Left lung (tissue), 4 donors: ENCODE measurements at regions not wholly inside any gene's neighbourhood (a gene's known extent, or its start where the extent isn't known, plus 50 kb on each side); places are given as distances from the start of the nearest gene placed in this dataset.
A peak's percentile ranks its signal among the peaks of the same experiment; 100 is the strongest.
"Not testable (repeated sequence)": the region's sequence is repeated elsewhere in the genome, so short reads cannot be mapped to it uniquely, and the experiment has no call there.

Experiments
- ATAC-seq: fragments of 200-7000 bp; cut with Tn5 transposase; one replicate; pipeline ENCODE4 v1.9.1; 2020; ENCODE audit warnings: moderate library complexity
- DNase-seq, 4 donors: peaks; one replicate each; pipeline ENCODE4 v3.0.0-alpha.2; 2013 to 2020
- H3K27ac ChIP-seq, 2 donors: fragments of 200-600 bp; sonication (generic) in 1 of 2; one replicate each; pipeline versions ENCODE4 v1.5.0 to v1.8.0; 2020 to 2021
- H3K27me3 ChIP-seq, 2 donors: fragments of 200-600 bp; sonication (generic) in 1 of 2; one replicate each; pipeline versions ENCODE4 v1.5.0 to v1.8.0; 2020 to 2021
- H3K36me3 ChIP-seq, 2 donors: fragments of 200-600 bp; sonication (generic) in 1 of 2; one replicate each; pipeline versions ENCODE4 v1.5.0 to v1.8.0; 2020 to 2021
- H3K4me1 ChIP-seq, 2 donors: fragments of 200-600 bp; one replicate each; pipeline ENCODE4 v1.8.0; 2021
- H3K4me3 ChIP-seq, 2 donors: fragments of 200-600 bp; sonication (generic) in 1 of 2; one replicate each; pipeline versions ENCODE4 v1.5.0 to v1.8.0; 2020 to 2021; ENCODE audit warnings: mild to moderate bottlenecking in 1 of 2
- H3K9me3 ChIP-seq, 2 donors: fragments of 200-600 bp; sonication (generic) in 1 of 2; one replicate each; pipeline versions ENCODE4 v1.5.0 to v1.8.0; 2020 to 2021
- intact Hi-C, 2 donors: fragments of 100-400 bp; cut with DNase I; formaldehyde crosslinking; loops; one replicate each; pipeline versions ENCODE4 v1.11.2 to v1.14.2; 2022
- TF ChIP-seq, protein P1 (sequence below), 2 donors: fragments of 200-600 bp; sonication (generic) in 1 of 2; IDR thresholded peaks; one replicate each; pipeline versions ENCODE4 v1.5.0 to v1.8.0; 2021; ENCODE audit warnings: antibody characterized with exemption in 2 of 2
- donor health status: DM: no; HTN: yes; CAD: no.
- donor health status: DM: no; HTN: no; CAD: no.

DNA sequence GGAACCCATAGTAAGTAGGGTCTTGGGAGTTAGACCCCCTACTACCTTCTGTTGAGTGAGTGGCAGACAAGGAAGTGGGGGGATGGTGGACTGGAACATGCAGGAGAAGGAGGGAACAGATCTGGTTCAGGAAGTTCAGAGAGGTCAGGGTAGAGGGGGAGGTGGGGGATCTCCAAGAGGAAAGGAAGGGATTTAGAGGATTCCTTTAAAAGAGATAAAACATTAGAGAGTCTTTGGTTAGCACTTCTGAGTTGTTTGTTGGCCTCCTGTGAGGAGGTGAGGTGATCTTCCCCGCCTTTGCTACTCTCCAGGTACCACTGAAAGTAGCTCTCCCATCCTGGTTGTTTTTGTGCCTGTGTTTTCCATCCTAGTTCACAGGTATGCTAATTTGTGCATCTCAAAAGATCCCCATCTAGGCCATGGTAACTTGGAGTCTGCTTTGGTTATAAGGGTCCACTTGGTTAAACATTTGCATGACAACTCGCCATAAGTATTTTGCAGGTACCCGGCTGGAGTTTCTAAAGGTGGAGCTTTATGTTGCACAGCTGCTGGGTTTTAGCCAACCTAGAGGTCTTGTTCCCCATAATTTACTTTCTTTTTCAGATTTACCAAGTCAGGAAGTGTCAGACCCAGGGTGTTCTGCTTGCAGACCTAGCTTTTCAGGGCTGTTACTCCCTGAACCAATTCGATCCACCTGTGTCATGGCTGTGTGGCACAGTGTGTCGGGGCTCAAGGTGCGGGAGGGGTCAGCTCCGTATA lies 79.3 kb upstream of the SORL1 start:
- TF ChIP-seq, protein P1, sequence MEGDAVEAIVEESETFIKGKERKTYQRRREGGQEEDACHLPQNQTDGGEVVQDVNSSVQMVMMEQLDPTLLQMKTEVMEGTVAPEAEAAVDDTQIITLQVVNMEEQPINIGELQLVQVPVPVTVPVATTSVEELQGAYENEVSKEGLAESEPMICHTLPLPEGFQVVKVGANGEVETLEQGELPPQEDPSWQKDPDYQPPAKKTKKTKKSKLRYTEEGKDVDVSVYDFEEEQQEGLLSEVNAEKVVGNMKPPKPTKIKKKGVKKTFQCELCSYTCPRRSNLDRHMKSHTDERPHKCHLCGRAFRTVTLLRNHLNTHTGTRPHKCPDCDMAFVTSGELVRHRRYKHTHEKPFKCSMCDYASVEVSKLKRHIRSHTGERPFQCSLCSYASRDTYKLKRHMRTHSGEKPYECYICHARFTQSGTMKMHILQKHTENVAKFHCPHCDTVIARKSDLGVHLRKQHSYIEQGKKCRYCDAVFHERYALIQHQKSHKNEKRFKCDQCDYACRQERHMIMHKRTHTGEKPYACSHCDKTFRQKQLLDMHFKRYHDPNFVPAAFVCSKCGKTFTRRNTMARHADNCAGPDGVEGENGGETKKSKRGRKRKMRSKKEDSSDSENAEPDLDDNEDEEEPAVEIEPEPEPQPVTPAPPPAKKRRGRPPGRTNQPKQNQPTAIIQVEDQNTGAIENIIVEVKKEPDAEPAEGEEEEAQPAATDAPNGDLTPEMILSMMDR (IDR thresholded peaks at IDR 0.05) = no peak
- Histone ChIP-seq H3K36me3 (no peaks in the 10 kb centered on the region), H3K4me1 (peaks cover 0 to 9% of the 10 kb centered on the region in 2 donors), H3K9me3 (no peaks in the 10 kb centered on the region), H3K27ac (no peak overlapping the region), H3K4me3 (no peak overlapping the region), H3K27me3 (no peaks in the 10 kb centered on the region)
- DNase-seq = no peak
- intact Hi-C loops = no loop called here
- no peak for ATAC-seq

DNA sequence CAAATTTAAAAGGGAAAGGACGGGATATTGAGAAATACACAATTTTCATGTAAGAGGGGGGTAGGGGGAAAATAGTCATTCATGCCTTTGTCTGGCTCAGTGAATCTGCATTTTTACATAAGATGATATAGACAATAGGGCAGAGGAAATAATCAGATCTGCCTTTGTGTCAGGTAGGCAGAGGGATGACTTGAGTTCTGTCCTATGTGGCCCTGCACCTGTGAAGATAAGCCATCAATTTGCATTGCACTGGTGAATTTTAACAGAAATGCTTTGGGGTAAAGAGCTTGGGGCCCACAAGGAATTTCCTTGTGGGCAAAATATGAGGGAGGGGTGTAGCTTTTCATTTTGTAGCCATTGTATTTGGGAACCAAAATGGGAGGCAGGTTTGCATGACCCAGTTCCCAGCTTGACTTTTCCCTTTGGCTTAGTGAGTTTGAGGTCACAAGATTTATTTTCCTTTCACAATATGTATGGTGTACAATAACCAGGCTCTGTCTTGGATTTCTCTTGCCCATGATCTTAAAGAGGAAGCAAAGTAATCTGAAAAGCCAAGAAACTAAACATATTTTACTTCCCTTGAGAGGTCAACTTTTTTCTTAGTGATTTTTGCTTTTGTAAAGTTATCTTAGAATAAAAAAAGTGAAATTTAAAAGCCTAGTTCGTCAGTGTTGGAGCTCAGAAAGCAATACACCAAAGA lies 77.7 kb upstream of the SORL1 start:
- Histone ChIP-seq H3K9me3 (no peaks in the 10 kb centered on the region), H3K36me3 (no peaks in the 10 kb centered on the region), H3K27ac (no peak overlapping the region), H3K27me3 (no peaks in the 10 kb centered on the region), H3K4me1 (peaks cover 0 to 4% of the 10 kb centered on the region in 2 donors), H3K4me3 (no peak overlapping the region)
- intact Hi-C loops = no loop called here
- no peak for DNase-seq
- TF ChIP-seq, protein P1 (IDR thresholded peaks at IDR 0.05) = no peak
- ATAC-seq = no peak

DNA sequence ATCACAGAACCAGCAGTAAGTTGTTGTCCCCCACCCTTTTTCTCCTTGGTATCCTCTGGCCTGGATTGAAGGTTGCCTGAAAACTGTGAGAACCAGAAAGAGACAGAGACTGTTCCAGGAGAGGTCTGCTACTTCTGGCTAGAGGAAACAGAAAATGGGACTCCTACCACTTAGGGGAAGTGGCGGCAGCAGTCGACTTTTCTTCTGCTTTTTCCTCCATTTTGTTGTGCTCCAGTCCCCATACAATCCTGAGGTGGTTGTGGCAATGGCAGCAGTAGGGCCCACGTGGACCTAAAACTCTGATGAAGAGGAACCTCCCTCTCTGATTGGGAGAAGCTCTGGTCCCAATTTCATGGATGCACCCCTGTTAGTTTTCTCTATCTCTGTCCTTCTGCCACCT lies 76.0 kb upstream of the SORL1 start:
- no peak for ATAC-seq
- H3K27ac ChIP-seq = peak overlapping the region in 1 of 2 donors; percentile 34
- H3K27me3 ChIP-seq = no peaks in the 10 kb centered on the region
- TF ChIP-seq, protein P1 (IDR thresholded peaks at IDR 0.05) = no peak
- no peaks in the 10 kb centered on the region for H3K36me3 ChIP-seq
- H3K9me3 ChIP-seq = no peaks in the 10 kb centered on the region
- H3K4me3 ChIP-seq = no peak overlapping the region
- no peak for DNase-seq
- intact Hi-C loops = no loop called here
- H3K4me1 ChIP-seq = peaks cover 0 to 4% of the 10 kb centered on the region in 2 donors

DNA sequence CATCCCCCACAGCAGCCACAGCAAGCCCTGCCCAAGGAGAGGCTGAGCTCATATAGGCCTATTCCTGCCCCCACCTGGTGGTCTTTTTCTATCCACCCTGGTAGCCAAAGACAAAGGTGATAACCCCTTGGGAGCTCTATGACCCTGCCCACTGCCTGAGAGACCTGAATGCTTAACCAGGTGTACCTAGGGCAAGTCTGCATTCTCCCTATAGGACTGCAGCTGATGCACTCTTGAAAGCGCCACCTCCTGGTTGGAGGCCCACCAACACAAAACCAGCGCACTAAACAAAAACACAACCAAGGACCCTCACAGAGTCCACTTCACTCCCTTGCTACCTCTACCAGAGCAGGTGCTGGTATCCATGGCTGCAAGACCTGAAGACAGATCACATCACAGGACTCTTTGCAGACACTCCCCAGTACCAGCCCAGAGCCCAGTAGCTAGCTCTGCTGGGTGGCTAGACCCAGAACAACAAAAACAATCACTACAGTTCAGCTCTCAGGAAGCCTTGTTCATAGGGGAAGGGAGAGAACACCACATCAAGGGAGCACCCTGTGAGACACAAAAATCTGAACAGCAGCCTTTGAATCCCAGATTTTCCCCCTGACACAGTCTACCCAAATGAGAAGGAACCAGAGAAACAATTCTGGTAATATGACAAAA lies 72.8 kb upstream of the SORL1 start:
- H3K27ac ChIP-seq, DNase-seq, H3K9me3 ChIP-seq, intact Hi-C loops, H3K27me3 ChIP-seq, H3K4me1 ChIP-seq, ATAC-seq, H3K36me3 ChIP-seq, H3K4me3 ChIP-seq: not testable (repeated sequence)

DNA sequence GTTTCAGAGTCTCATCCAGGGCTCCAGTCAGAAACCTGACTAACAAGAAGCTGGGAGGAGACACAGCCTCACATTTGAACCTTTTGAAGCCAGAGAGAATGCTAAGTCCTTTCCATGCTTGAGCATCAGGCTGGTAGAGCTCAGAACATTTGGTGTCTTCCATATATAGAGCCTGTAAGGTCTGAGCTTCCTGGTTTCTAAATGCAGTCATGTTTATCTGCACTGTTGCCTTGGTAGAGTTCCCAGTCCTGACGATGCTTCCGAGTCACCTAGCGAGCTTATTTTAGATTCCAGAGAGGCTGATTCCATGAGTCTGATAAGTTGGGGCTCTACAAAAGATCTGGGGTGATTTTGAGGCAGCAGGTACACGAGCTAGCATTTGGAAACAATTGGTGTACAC lies 68.4 kb upstream of the SORL1 start:
- Histone ChIP-seq H3K4me1 (no peaks in the 10 kb centered on the region), H3K36me3 (no peaks in the 10 kb centered on the region), H3K27me3 (no peaks in the 10 kb centered on the region), H3K4me3 (no peak overlapping the region), H3K27ac (no peak overlapping the region), H3K9me3 (no peaks in the 10 kb centered on the region)
- DNase-seq = no peak
- intact Hi-C loops = no loop called here
- TF ChIP-seq, protein P1 (IDR thresholded peaks at IDR 0.05) = no peak
- ATAC-seq = no peak
